ENCODE measurements at regions not wholly inside any gene's neighbourhood (a gene's known extent, or its start where the extent isn't known, plus 50 kb on each side); places are given as distances from the start of the nearest gene placed in this dataset.

DNA sequence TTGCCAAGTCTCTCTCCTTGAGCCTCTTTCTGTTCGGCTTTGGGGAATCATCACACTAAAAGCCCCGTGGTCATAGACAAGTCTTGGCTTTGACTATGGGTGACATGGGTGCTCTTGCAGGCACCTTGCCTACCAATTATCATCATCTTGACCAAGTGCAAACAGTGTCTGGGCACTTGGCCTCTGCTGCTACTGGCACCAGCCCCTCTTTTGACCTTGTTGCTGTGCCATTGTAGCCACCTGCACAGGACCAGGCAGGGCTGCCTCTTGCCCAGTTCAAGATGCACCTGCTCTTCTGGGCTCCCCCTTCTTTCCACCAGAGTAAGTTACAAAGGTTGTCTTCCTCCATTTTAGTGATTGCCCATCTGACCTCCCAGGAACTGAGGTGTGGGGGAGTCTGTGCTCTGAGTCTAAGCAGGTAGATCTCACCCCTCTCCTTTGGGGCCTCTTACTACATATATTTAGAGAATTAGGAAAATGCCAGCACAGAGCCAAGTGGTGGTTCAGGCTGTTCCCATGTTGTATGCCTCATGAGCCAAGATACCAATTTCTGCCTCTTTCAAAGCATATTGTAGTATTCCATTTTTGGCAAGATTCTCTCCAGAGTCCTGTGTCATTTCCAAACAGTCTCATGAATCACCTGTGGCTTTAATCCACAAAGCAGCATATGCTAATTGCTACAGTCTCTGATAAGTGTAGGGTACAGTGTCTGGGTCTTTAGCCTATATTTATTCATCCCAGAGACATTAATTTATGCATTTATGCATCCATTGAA, 142.9 kb upstream of the DAP start:
- H3K27me3 ChIP-seq (ENCODE audit: insufficient read depth, low read length), result no peaks in the 10 kb centered on the region
- H4K12ac ChIP-seq (ENCODE audit: low read depth, low read length), result no peak overlapping the region
- H2BK12ac ChIP-seq (ENCODE audit: low read length), result no peak overlapping the region
- H3K36me3 ChIP-seq (ENCODE audit: control insufficient read depth in 1 of 2, insufficient read depth in 2 of 2, low read length in 2 of 2), result no peaks in the 10 kb centered on the region
- H4K91ac ChIP-seq (ENCODE audit: low read depth, low read length), result no peak overlapping the region
- H2AK5ac ChIP-seq (ENCODE audit: low read length), result no peak overlapping the region
- H2BK5ac ChIP-seq (ENCODE audit: low read depth, low read length, poor library complexity), result no peak overlapping the region
- H3K9ac ChIP-seq (ENCODE audit: low read length), result no peak overlapping the region
- no peak overlapping the region for H3K23ac ChIP-seq (ENCODE audit: low read length)
- no peak overlapping the region for H3K14ac ChIP-seq (ENCODE audit: low read length)
- no peak overlapping the region for H3K27ac ChIP-seq (ENCODE audit: low read depth, low read length)
- no peak overlapping the region for H3K4ac ChIP-seq (ENCODE audit: low read depth, low read length)
- no peak overlapping the region for H2AFZ ChIP-seq (ENCODE audit: insufficient read depth, low read length, poor library complexity)
- no peak overlapping the region for H4K8ac ChIP-seq (ENCODE audit: low read depth, low read length)
- no peaks in the 10 kb centered on the region for H3K4me1 ChIP-seq (ENCODE audit: control insufficient read depth in 1 of 2, insufficient read depth in 2 of 2, low read length in 2 of 2)
- no peaks in the 10 kb centered on the region for H3K79me1 ChIP-seq (ENCODE audit: low read length)
- no peak overlapping the region for H2BK120ac ChIP-seq (ENCODE audit: insufficient read depth, low read length, poor library complexity)
- peaks cover 3% of the 10 kb centered on the region for H3K9me3 ChIP-seq (ENCODE audit: insufficient read depth, low read depth, low read length)
- H3K4me2 ChIP-seq (ENCODE audit: low read length), result no peak overlapping the region
- no peaks in the 10 kb centered on the region for H3K79me2 ChIP-seq (ENCODE audit: control insufficient read depth, insufficient read depth, low read length, poor library complexity)
- H3K18ac ChIP-seq (ENCODE audit: low read length), result no peak overlapping the region
- WGBS (ENCODE audit: extremely low coverage, insufficient coverage, insufficient read length), result no CpG with 5 or more reads among the region's 2 CpGs
- no peak for DNase-seq
- no peak overlapping the region for H3K4me3 ChIP-seq (ENCODE audit: low read depth, low read length)

- H4K91ac ChIP-seq (ENCODE audit: low read depth, low read length), result no peak overlapping the region
- H3K79me1 ChIP-seq (ENCODE audit: low read length), result no peaks in the 10 kb centered on the region
- H3K14ac ChIP-seq (ENCODE audit: low read length), result no peak overlapping the region
- no peak overlapping the region for H4K12ac ChIP-seq (ENCODE audit: low read depth, low read length)
- no peaks in the 10 kb centered on the region for H3K4me1 ChIP-seq (ENCODE audit: control insufficient read depth in 1 of 2, insufficient read depth in 2 of 2, low read length in 2 of 2)
- no peak overlapping the region for H2BK120ac ChIP-seq (ENCODE audit: insufficient read depth, low read length, poor library complexity)
- H3K36me3 ChIP-seq (ENCODE audit: control insufficient read depth in 1 of 2, insufficient read depth in 2 of 2, low read length in 2 of 2), result no peaks in the 10 kb centered on the region
- H2AFZ ChIP-seq (ENCODE audit: insufficient read depth, low read length, poor library complexity), result no peak overlapping the region
- no peaks in the 10 kb centered on the region for H3K79me2 ChIP-seq (ENCODE audit: control insufficient read depth, insufficient read depth, low read length, poor library complexity)
- H3K4me2 ChIP-seq (ENCODE audit: low read length), result no peak overlapping the region
- H3K9ac ChIP-seq (ENCODE audit: low read length), result no peak overlapping the region
- H3K23ac ChIP-seq (ENCODE audit: low read length), result no peak overlapping the region
- H3K27ac ChIP-seq (ENCODE audit: low read depth, low read length), result no peak overlapping the region
- peaks cover 3% of the 10 kb centered on the region for H3K9me3 ChIP-seq (ENCODE audit: insufficient read depth, low read depth, low read length)
- no peak for DNase-seq
- H3K4me3 ChIP-seq (ENCODE audit: low read depth, low read length), result no peak overlapping the region
- no peak overlapping the region for H2BK5ac ChIP-seq (ENCODE audit: low read depth, low read length, poor library complexity)
- no peak overlapping the region for H4K8ac ChIP-seq (ENCODE audit: low read depth, low read length)
- H2AK5ac ChIP-seq (ENCODE audit: low read length), result no peak overlapping the region
- no peak overlapping the region for H3K18ac ChIP-seq (ENCODE audit: low read length)
- no peaks in the 10 kb centered on the region for H3K27me3 ChIP-seq (ENCODE audit: insufficient read depth, low read length)
- no CpG with 5 or more reads among the region's 2 CpGs for WGBS (ENCODE audit: extremely low coverage, insufficient coverage, insufficient read length)
- no peak overlapping the region for H2BK12ac ChIP-seq (ENCODE audit: low read length)
- no peak overlapping the region for H3K4ac ChIP-seq (ENCODE audit: low read depth, low read length)
Measured at GRCh38 chr5:10902145-10902544, 141.1 kb upstream of the DAP start.

GRCh38 chr5:10898514-10898913, 137.5 kb upstream of the DAP start:
- no peaks in the 10 kb centered on the region for H3K27me3 ChIP-seq (ENCODE audit: insufficient read depth, low read length)
- H4K8ac ChIP-seq (ENCODE audit: low read depth, low read length), result no peak overlapping the region
- H4K91ac ChIP-seq (ENCODE audit: low read depth, low read length), result no peak overlapping the region
- no peak overlapping the region for H3K14ac ChIP-seq (ENCODE audit: low read length)
- H3K18ac ChIP-seq (ENCODE audit: low read length), result no peak overlapping the region
- no peak overlapping the region for H2BK12ac ChIP-seq (ENCODE audit: low read length)
- no peak overlapping the region for H3K4ac ChIP-seq (ENCODE audit: low read depth, low read length)
- H2BK120ac ChIP-seq (ENCODE audit: insufficient read depth, low read length, poor library complexity), result no peak overlapping the region
- no peaks in the 10 kb centered on the region for H3K4me1 ChIP-seq (ENCODE audit: control insufficient read depth in 1 of 2, insufficient read depth in 2 of 2, low read length in 2 of 2)
- H3K79me1 ChIP-seq (ENCODE audit: low read length), result no peaks in the 10 kb centered on the region
- no CpG with 5 or more reads among the region's 4 CpGs for WGBS (ENCODE audit: extremely low coverage, insufficient coverage, insufficient read length)
- no peak overlapping the region for H3K4me2 ChIP-seq (ENCODE audit: low read length)
- no peak overlapping the region for H3K4me3 ChIP-seq (ENCODE audit: low read depth, low read length)
- H3K23ac ChIP-seq (ENCODE audit: low read length), result no peak overlapping the region
- no peak overlapping the region for H2BK5ac ChIP-seq (ENCODE audit: low read depth, low read length, poor library complexity)
- no peak overlapping the region for H3K9ac ChIP-seq (ENCODE audit: low read length)
- H3K36me3 ChIP-seq (ENCODE audit: control insufficient read depth in 1 of 2, insufficient read depth in 2 of 2, low read length in 2 of 2), result no peaks in the 10 kb centered on the region
- no peak overlapping the region for H2AFZ ChIP-seq (ENCODE audit: insufficient read depth, low read length, poor library complexity)
- no peak overlapping the region for H3K27ac ChIP-seq (ENCODE audit: low read depth, low read length)
- no peaks in the 10 kb centered on the region for H3K79me2 ChIP-seq (ENCODE audit: control insufficient read depth, insufficient read depth, low read length, poor library complexity)
- H4K12ac ChIP-seq (ENCODE audit: low read depth, low read length), result no peak overlapping the region
- no peak for DNase-seq
- no peaks in the 10 kb centered on the region for H3K9me3 ChIP-seq (ENCODE audit: insufficient read depth, low read depth, low read length)
- H2AK5ac ChIP-seq (ENCODE audit: low read length), result no peak overlapping the region

DNA sequence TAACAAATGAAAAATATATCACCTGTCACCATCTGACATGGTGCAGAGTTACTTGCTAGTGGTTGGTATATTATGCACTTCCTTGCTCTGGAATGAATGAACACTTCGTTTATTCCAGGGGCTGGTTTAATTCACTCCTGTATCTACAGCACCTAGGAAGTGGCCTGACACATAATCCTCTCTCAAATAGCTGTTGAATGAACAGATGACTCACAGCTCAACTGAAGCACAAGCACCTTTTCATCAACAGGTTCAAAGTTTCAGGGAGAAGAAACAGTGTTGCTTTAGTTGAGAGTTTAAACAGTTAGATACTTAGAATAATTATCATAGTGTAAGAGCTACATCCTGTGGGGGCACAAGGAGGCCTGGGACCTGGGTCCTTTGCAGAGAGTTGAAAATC, 135.0 kb upstream of the DAP start:
- WGBS (ENCODE audit: extremely low coverage, insufficient coverage, insufficient read length), result no CpG with 5 or more reads among the region's 1 CpG
- no peak overlapping the region for H2AFZ ChIP-seq (ENCODE audit: insufficient read depth, low read length, poor library complexity)
- H2AK5ac ChIP-seq (ENCODE audit: low read length), result no peak overlapping the region
- no peak overlapping the region for H4K91ac ChIP-seq (ENCODE audit: low read depth, low read length)
- H3K23ac ChIP-seq (ENCODE audit: low read length), result no peak overlapping the region
- H3K79me2 ChIP-seq (ENCODE audit: control insufficient read depth, insufficient read depth, low read length, poor library complexity), result no peaks in the 10 kb centered on the region
- no peak overlapping the region for H3K9ac ChIP-seq (ENCODE audit: low read length)
- H3K9me3 ChIP-seq (ENCODE audit: insufficient read depth, low read depth, low read length), result no peaks in the 10 kb centered on the region
- H2BK5ac ChIP-seq (ENCODE audit: low read depth, low read length, poor library complexity), result no peak overlapping the region
- no peak overlapping the region for H4K8ac ChIP-seq (ENCODE audit: low read depth, low read length)
- H3K27me3 ChIP-seq (ENCODE audit: insufficient read depth, low read length), result no peaks in the 10 kb centered on the region
- H3K4me3 ChIP-seq (ENCODE audit: low read depth, low read length), result no peak overlapping the region
- no peak overlapping the region for H2BK120ac ChIP-seq (ENCODE audit: insufficient read depth, low read length, poor library complexity)
- H2BK12ac ChIP-seq (ENCODE audit: low read length), result no peak overlapping the region
- H3K36me3 ChIP-seq (ENCODE audit: control insufficient read depth in 1 of 2, insufficient read depth in 2 of 2, low read length in 2 of 2), result no peaks in the 10 kb centered on the region
- H3K18ac ChIP-seq (ENCODE audit: low read length), result no peak overlapping the region
- H3K79me1 ChIP-seq (ENCODE audit: low read length), result no peaks in the 10 kb centered on the region
- H4K12ac ChIP-seq (ENCODE audit: low read depth, low read length), result no peak overlapping the region
- no peak overlapping the region for H3K14ac ChIP-seq (ENCODE audit: low read length)
- H3K27ac ChIP-seq (ENCODE audit: low read depth, low read length), result no peak overlapping the region
- H3K4me2 ChIP-seq (ENCODE audit: low read length), result no peak overlapping the region
- DNase-seq, result no peak
- no peak overlapping the region for H3K4ac ChIP-seq (ENCODE audit: low read depth, low read length)
- H3K4me1 ChIP-seq (ENCODE audit: control insufficient read depth in 1 of 2, insufficient read depth in 2 of 2, low read length in 2 of 2), result no peaks in the 10 kb centered on the region
